ENCODE measurements at regions not wholly inside any gene's neighbourhood (a gene's known extent, or its start where the extent isn't known, plus 50 kb on each side); places are given as distances from the start of the nearest gene placed in this dataset.

- no peak for DNase-seq
Observed at GRCh38 chr2:129768485-129769184, 210.8 kb upstream of the RAB6C start.

- no peak for DNase-seq
Observed at GRCh38 chr2:129769185-129769991, 210.1 kb upstream of the RAB6C start.

GRCh38 chr2:129771418-129772189, 207.9 kb upstream of the RAB6C start:
- DNase-seq, result no peak

GRCh38 chr2:129772190-129772579, 207.3 kb upstream of the RAB6C start:
- no peak for DNase-seq

GRCh38 chr2:129775952-129776653, 203.4 kb upstream of the RAB6C start:
- no peak for DNase-seq

GRCh38 chr2:129777146-129777545, 202.3 kb upstream of the RAB6C start:
- DNase-seq, result no peak

GRCh38 chr2:129777762-129778583, 201.5 kb upstream of the RAB6C start:
- no peak for DNase-seq

GRCh38 chr2:129778584-129778877, 200.9 kb upstream of the RAB6C start:
- peak; percentile 43 for DNase-seq

- no peak for DNase-seq
Observed at GRCh38 chr2:129779783-129780182, 199.7 kb upstream of the RAB6C start.

GRCh38 chr2:129780316-129781270, 198.9 kb upstream of the RAB6C start:
- DNase-seq, result no peak

- no peak for DNase-seq
Observed at GRCh38 chr2:129781749-129782632, 197.5 kb upstream of the RAB6C start.

- no peak for DNase-seq
Observed at GRCh38 chr2:129782633-129782990, 196.9 kb upstream of the RAB6C start.

- DNase-seq, result no peak
Observed at GRCh38 chr2:129784486-129784885, 195.0 kb upstream of the RAB6C start.

- DNase-seq, result no peak
Observed at GRCh38 chr2:129791712-129792111, 187.8 kb upstream of the RAB6C start.

GRCh38 chr2:129793431-129793902, 186.0 kb upstream of the RAB6C start:
- peak; percentile 60 for DNase-seq

- no peak for DNase-seq
Observed at GRCh38 chr2:129794116-129794515, 185.3 kb upstream of the RAB6C start.

GRCh38 chr2:129794540-129794939, 184.9 kb upstream of the RAB6C start:
- no peak for DNase-seq

GRCh38 chr2:129796225-129796624, 183.2 kb upstream of the RAB6C start:
- DNase-seq, result no peak

- DNase-seq, result no peak
Observed at GRCh38 chr2:129796801-129797488, 182.5 kb upstream of the RAB6C start.

All from NCI-H69 (cell line).